ENCODE measurements at regions not wholly inside any gene's neighbourhood (a gene's known extent, or its start where the extent isn't known, plus 50 kb on each side); places are given as distances from the start of the nearest gene placed in this dataset.

- DNase-seq (ENCODE audit: low spot score) (no peak), ATAC-seq (no peak)
- no peaks in the 10 kb centered on the region for H3K27me3 Mint-ChIP-seq (ENCODE audit: insufficient read depth, low read depth, poor library complexity)
- H3K4me3 ChIP-seq = no peak overlapping the region
- H2AFZ ChIP-seq = no peak overlapping the region
- no peak overlapping the region for H3K4me3 Mint-ChIP-seq
- no peak overlapping the region for H3K27ac ChIP-seq (ENCODE audit: low read depth)
- H4K20me1 ChIP-seq (replicated peaks; ENCODE audit: insufficient read depth) = no peaks in the 10 kb centered on the region
- no peaks in the 10 kb centered on the region for H3K36me3 ChIP-seq (ENCODE audit: insufficient read depth)
- H3K36me3 Mint-ChIP-seq (ENCODE audit: low read depth) = peaks cover 10% of the 10 kb centered on the region
- no peaks in the 10 kb centered on the region for H3K4me1 Mint-ChIP-seq
- no peaks in the 10 kb centered on the region for H3K79me2 ChIP-seq (replicated peaks; ENCODE audit: insufficient read depth)
- H3K27me3 ChIP-seq (ENCODE audit: insufficient read depth) = no peaks in the 10 kb centered on the region
- TF ChIP-seq JUNB (IDR thresholded peaks at IDR 0.05; ENCODE audit: unreplicated experiment) = no peak
- no peak for TF ChIP-seq ZNF331 (CRISPR knock-in tag; IDR thresholded peaks at IDR 0.05; ENCODE audit: low read depth)
- TF ChIP-seq CREB1 (CRISPR knock-in tag; IDR thresholded peaks at IDR 0.05; ENCODE audit: low read depth) = no peak
- TF ChIP-seq ZNF462 (CRISPR knock-in tag; IDR thresholded peaks at IDR 0.05) = no peak
- no peak for TF ChIP-seq ZNF114 (CRISPR knock-in tag; IDR thresholded peaks at IDR 0.05)
- no peak for TF ChIP-seq NANOG (IDR thresholded peaks at IDR 0.05; ENCODE audit: borderline replicate concordance)
- TF ChIP-seq STAT1 (IDR thresholded peaks at IDR 0.05; ENCODE audit: unreplicated experiment) = no peak
- TF ChIP-seq, protein P1, sequence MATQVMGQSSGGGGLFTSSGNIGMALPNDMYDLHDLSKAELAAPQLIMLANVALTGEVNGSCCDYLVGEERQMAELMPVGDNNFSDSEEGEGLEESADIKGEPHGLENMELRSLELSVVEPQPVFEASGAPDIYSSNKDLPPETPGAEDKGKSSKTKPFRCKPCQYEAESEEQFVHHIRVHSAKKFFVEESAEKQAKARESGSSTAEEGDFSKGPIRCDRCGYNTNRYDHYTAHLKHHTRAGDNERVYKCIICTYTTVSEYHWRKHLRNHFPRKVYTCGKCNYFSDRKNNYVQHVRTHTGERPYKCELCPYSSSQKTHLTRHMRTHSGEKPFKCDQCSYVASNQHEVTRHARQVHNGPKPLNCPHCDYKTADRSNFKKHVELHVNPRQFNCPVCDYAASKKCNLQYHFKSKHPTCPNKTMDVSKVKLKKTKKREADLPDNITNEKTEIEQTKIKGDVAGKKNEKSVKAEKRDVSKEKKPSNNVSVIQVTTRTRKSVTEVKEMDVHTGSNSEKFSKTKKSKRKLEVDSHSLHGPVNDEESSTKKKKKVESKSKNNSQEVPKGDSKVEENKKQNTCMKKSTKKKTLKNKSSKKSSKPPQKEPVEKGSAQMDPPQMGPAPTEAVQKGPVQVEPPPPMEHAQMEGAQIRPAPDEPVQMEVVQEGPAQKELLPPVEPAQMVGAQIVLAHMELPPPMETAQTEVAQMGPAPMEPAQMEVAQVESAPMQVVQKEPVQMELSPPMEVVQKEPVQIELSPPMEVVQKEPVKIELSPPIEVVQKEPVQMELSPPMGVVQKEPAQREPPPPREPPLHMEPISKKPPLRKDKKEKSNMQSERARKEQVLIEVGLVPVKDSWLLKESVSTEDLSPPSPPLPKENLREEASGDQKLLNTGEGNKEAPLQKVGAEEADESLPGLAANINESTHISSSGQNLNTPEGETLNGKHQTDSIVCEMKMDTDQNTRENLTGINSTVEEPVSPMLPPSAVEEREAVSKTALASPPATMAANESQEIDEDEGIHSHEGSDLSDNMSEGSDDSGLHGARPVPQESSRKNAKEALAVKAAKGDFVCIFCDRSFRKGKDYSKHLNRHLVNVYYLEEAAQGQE (IDR thresholded peaks at IDR 0.05; ENCODE audit: unreplicated experiment) = no peak
- no peak for TF ChIP-seq EZH2phosphoT487 (IDR thresholded peaks at IDR 0.05; ENCODE audit: unreplicated experiment)
- no peak for TF ChIP-seq POLR2AphosphoS5 (IDR thresholded peaks at IDR 0.05; ENCODE audit: low read depth)
- TF ChIP-seq ETS1 (IDR thresholded peaks at IDR 0.05) = no peak
- TF ChIP-seq, protein P2, sequence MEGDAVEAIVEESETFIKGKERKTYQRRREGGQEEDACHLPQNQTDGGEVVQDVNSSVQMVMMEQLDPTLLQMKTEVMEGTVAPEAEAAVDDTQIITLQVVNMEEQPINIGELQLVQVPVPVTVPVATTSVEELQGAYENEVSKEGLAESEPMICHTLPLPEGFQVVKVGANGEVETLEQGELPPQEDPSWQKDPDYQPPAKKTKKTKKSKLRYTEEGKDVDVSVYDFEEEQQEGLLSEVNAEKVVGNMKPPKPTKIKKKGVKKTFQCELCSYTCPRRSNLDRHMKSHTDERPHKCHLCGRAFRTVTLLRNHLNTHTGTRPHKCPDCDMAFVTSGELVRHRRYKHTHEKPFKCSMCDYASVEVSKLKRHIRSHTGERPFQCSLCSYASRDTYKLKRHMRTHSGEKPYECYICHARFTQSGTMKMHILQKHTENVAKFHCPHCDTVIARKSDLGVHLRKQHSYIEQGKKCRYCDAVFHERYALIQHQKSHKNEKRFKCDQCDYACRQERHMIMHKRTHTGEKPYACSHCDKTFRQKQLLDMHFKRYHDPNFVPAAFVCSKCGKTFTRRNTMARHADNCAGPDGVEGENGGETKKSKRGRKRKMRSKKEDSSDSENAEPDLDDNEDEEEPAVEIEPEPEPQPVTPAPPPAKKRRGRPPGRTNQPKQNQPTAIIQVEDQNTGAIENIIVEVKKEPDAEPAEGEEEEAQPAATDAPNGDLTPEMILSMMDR (conservative IDR thresholded peaks at IDR 0.05; ENCODE audit: low read depth in 2 of 2) = no peak
- TF ChIP-seq EZH2 (IDR thresholded peaks at IDR 0.05; ENCODE audit: low read depth, unreplicated experiment) = no peak
- H3K4me1 ChIP-seq (ENCODE audit: insufficient read depth) = no peaks in the 10 kb centered on the region
- H3F3A ChIP-seq (replicated peaks; ENCODE audit: low read depth) = no peaks in the 10 kb centered on the region
- peaks cover 16% of the 10 kb centered on the region for H3K9me3 Mint-ChIP-seq
- no peak overlapping the region for H3K4me2 ChIP-seq
- H3K27ac Mint-ChIP-seq = no peak overlapping the region
- no peaks in the 10 kb centered on the region for H3K9me2 ChIP-seq (ENCODE audit: insufficient read depth)
These were observed 62.5 kb upstream of the RNU6-8 start for GRCh38 chr14:32265584-32265983.
